OCI-LY7 (cell line): ENCODE measurements at regions not wholly inside any gene's neighbourhood (a gene's known extent, or its start where the extent isn't known, plus 50 kb on each side); places are given as distances from the start of the nearest gene placed in this dataset.

Experiments
- BruUV-seq: library from RNA; stranded (reverse); fragments of 400-500 nt; replicated peaks from 2 replicates; lab custom pipeline; 2021; lab: Mats Ljungman, UMichigan
- CTCF ChIA-PET: fragments of 300-600 bp; sonication (Branson Sonifier 250); formaldehyde crosslinking; loops from one replicate; lab custom pipeline; 2022; ENCODE audit warnings: antibody characterized with exemption; ENCODE audit not compliant: unreplicated experiment; lab: Charles Lee
- POLR2A ChIA-PET: fragments of 300-600 bp; sonication (Branson Sonifier 250); formaldehyde crosslinking; loops from one replicate; lab custom pipeline; 2022; ENCODE audit warnings: antibody characterized with exemption; lab: Charles Lee
- DNase-seq: peaks from one replicate; pipeline ENCODE4 v3.0.0-alpha.2; 2015; ENCODE audit warnings: low spot score
- H2AFZ ChIP-seq: fragments of 200-600 bp; sonication (generic), shearing (Covaris generic); 2 replicates; pipeline ENCODE4 v1.6.1; 2014; ENCODE audit warnings: mild to moderate bottlenecking, antibody characterized with exemption, low read length, moderate library complexity
- H3K27ac ChIP-seq: fragments of 200-600 bp; sonication (generic); 2 replicates; pipeline ENCODE4 v1.5.1; 2014; ENCODE audit warnings: mixed run types, low read depth, mild to moderate bottlenecking, moderate library complexity, low read length, inconsistent platforms; ENCODE audit not compliant: poor library complexity, severe bottlenecking
- H3K36me3 ChIP-seq: fragments of 200-600 bp; sonication (generic); 2 replicates; pipeline ENCODE4 v1.6.1; 2014; ENCODE audit warnings: mild to moderate bottlenecking, antibody characterized with exemption, low read length, moderate library complexity, mixed read lengths; ENCODE audit not compliant: insufficient read depth
- H3K4me1 ChIP-seq: fragments of 200-600 bp; sonication (generic); 2 replicates; pipeline ENCODE4 v1.5.1; 2014; ENCODE audit warnings: mild to moderate bottlenecking, low read length; ENCODE audit not compliant: insufficient read depth, poor library complexity, severe bottlenecking
- H3K4me2 ChIP-seq: fragments of 200-600 bp; sonication (generic); 2 replicates; pipeline ENCODE4 v1.6.1; 2014; ENCODE audit warnings: mild to moderate bottlenecking, low read length
- H3K4me3 ChIP-seq: fragments of 200-600 bp; sonication (generic); 2 replicates; pipeline ENCODE4 v1.5.1; 2014; ENCODE audit warnings: mild to moderate bottlenecking, low read depth, low read length; ENCODE audit not compliant: poor library complexity, severe bottlenecking
- H3K79me2 ChIP-seq: fragments of 200-600 bp; sonication (generic); 2 replicates; pipeline ENCODE4 v1.6.1; 2016; ENCODE audit warnings: low read depth, mild to moderate bottlenecking, low read length, moderate library complexity, mixed read lengths; ENCODE audit not compliant: insufficient read depth
- H3K9me2 ChIP-seq: fragments of 200-600 bp; sonication (generic); 2 replicates; pipeline ENCODE4 v1.6.1; 2016; ENCODE audit warnings: mild to moderate bottlenecking, low read length, mixed read lengths; ENCODE audit not compliant: insufficient read depth
- H3K9me3 ChIP-seq: fragments of 200-600 bp; sonication (generic); 2 replicates; pipeline ENCODE4 v1.6.1; 2014; ENCODE audit warnings: mild to moderate bottlenecking, mixed run types, low read length, mixed read lengths
- H4K20me1 ChIP-seq: fragments of 200-600 bp; sonication (generic); 2 replicates; pipeline ENCODE4 v1.6.1; 2014; ENCODE audit warnings: mild to moderate bottlenecking, antibody characterized with exemption, low read length, moderate library complexity, mixed read lengths; ENCODE audit not compliant: insufficient read depth
- EZH2phosphoT487 ChIP-seq: fragments of 200-600 bp; sonication (generic); IDR thresholded peaks from 2 replicates; pipeline ENCODE4 v1.6.1; 2018; ENCODE audit warnings: low read depth, borderline replicate concordance, mild to moderate bottlenecking, mixed run types, antibody characterized with exemption, low read length, moderate library complexity, mixed read lengths
- intact Hi-C: fragments of 100-400 bp; cut with micrococcal nuclease; formaldehyde crosslinking; loops from one replicate; pipeline ENCODE4 v1.10.0; 2022; ENCODE audit not compliant: unreplicated experiment
- TF ChIP-seq, protein P1 (sequence below): fragments of 200-600 bp; sonication (generic); conservative IDR thresholded peaks from 2 replicates; pipeline ENCODE4 v1.5.1; 2014; ENCODE audit warnings: mild to moderate bottlenecking, antibody characterized with exemption, low read length, moderate library complexity, mixed read lengths

DNA sequence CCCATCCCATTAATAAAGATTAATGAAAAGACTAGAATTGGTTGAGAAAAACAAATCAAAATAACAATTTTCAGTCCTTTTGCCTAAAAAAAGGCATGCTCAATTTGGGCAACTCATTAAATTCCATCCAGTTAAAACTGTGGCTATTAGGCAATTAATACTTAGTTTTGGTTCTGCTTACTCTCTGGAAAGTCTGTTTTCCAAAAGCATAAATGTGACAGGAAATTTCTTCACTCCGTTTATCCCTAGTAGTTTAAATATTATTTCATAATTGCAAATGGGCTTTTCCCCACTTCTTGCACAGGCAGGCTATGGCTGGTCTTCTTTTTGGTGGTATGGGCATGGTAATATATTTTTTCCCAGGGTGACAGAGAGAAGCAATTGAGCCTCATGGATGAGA is 373.3 kb upstream of the KLF4 start:
- H4K20me1 ChIP-seq, result no peaks in the 10 kb centered on the region

GRCh38 chr9:107862323-107862722 is 372.8 kb upstream of the KLF4 start:
- H4K20me1 ChIP-seq, result no peaks in the 10 kb centered on the region
- no peak overlapping the region for H3K27ac ChIP-seq
- H3K4me1 ChIP-seq, result peaks cover 5% of the 10 kb centered on the region
- no peaks in the 10 kb centered on the region for H3K79me2 ChIP-seq
- H3K9me3 ChIP-seq, result no peaks in the 10 kb centered on the region
- ChIA-PET POLR2A (no interaction called here), CTCF (no interaction called here)
- intact Hi-C loops, result no loop called here
- no peak overlapping the region for H3K4me2 ChIP-seq
- DNase-seq, result no peak
- H3K36me3 ChIP-seq, result no peaks in the 10 kb centered on the region
- H3K9me2 ChIP-seq, result no peaks in the 10 kb centered on the region
- no peak overlapping the region for H2AFZ ChIP-seq
- H3K4me3 ChIP-seq, result no peak overlapping the region
- BruUV-seq, result no TSS peak
- TF ChIP-seq, protein P1, sequence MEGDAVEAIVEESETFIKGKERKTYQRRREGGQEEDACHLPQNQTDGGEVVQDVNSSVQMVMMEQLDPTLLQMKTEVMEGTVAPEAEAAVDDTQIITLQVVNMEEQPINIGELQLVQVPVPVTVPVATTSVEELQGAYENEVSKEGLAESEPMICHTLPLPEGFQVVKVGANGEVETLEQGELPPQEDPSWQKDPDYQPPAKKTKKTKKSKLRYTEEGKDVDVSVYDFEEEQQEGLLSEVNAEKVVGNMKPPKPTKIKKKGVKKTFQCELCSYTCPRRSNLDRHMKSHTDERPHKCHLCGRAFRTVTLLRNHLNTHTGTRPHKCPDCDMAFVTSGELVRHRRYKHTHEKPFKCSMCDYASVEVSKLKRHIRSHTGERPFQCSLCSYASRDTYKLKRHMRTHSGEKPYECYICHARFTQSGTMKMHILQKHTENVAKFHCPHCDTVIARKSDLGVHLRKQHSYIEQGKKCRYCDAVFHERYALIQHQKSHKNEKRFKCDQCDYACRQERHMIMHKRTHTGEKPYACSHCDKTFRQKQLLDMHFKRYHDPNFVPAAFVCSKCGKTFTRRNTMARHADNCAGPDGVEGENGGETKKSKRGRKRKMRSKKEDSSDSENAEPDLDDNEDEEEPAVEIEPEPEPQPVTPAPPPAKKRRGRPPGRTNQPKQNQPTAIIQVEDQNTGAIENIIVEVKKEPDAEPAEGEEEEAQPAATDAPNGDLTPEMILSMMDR, result no peak
- no peak for TF ChIP-seq EZH2phosphoT487

More for the DNA sequence above, 373.3 kb upstream of the KLF4 start:
- Histone ChIP-seq H3K9me2 (no peaks in the 10 kb centered on the region), H3K4me1 (peaks cover 10% of the 10 kb centered on the region), H3K4me3 (no peak overlapping the region), H3K9me3 (no peaks in the 10 kb centered on the region), H3K27ac (no peak overlapping the region), H3K79me2 (no peaks in the 10 kb centered on the region), H3K4me2 (no peak overlapping the region), H3K36me3 (no peaks in the 10 kb centered on the region), H2AFZ (no peak overlapping the region)
- DNase-seq, result no peak
- intact Hi-C loops, result no loop called here
- no TSS peak for BruUV-seq
- CTCF ChIA-PET, result no interaction called here
- TF ChIP-seq, protein P1, result no peak
- POLR2A ChIA-PET, result no interaction called here

GRCh38 chr9:107861075-107861474 is 371.5 kb upstream of the KLF4 start:
- ChIA-PET POLR2A (no interaction called here), CTCF (no interaction called here)
- DNase-seq, result no peak
- intact Hi-C loops, result no loop called here
- no peak overlapping the region for H3K4me3 ChIP-seq
- no peak overlapping the region for H2AFZ ChIP-seq
- H3K27ac ChIP-seq, result no peak overlapping the region
- H3K4me2 ChIP-seq, result no peak overlapping the region
- no peaks in the 10 kb centered on the region for H3K9me3 ChIP-seq
- TF ChIP-seq, protein P1, result no peak
- TF ChIP-seq EZH2phosphoT487, result no peak
- no peaks in the 10 kb centered on the region for H4K20me1 ChIP-seq
- H3K36me3 ChIP-seq, result no peaks in the 10 kb centered on the region
- H3K79me2 ChIP-seq, result no peaks in the 10 kb centered on the region
- H3K4me1 ChIP-seq, result no peaks in the 10 kb centered on the region
- H3K9me2 ChIP-seq, result no peaks in the 10 kb centered on the region
- no TSS peak for BruUV-seq
